Immature natural killer cell (primary cell): ENCODE measurements at regions not wholly inside any gene's neighbourhood (a gene's known extent, or its start where the extent isn't known, plus 50 kb on each side); places are given as distances from the start of the nearest gene placed in this dataset.

Source experiments
- DNase-seq, 3 donors: peaks; one replicate each; pipeline ENCODE4 v3.0.0; 2022; ENCODE audit warnings: mixed read lengths in 1 of 3
- H3K27ac Mint-ChIP-seq, 6 donors: one replicate each; pipeline ENCODE4 v1.8.0; 2020; ENCODE audit warnings: mixed read lengths in 6 of 6, mild to moderate bottlenecking in 5 of 6, inconsistent platforms in 4 of 6, moderate library complexity in 3 of 6
- H3K27me3 Mint-ChIP-seq, 3 donors: one replicate each; pipeline ENCODE4 v1.8.0; 2020 to 2021; ENCODE audit warnings: low read depth in 3 of 3, mild to moderate bottlenecking in 3 of 3, mixed read lengths in 3 of 3, moderate library complexity in 3 of 3, inconsistent platforms in 1 of 3
- H3K36me3 Mint-ChIP-seq, 3 donors: one replicate each; pipeline ENCODE4 v1.8.0; 2020; ENCODE audit warnings: mixed read lengths in 3 of 3, inconsistent platforms in 2 of 3, mild to moderate bottlenecking in 2 of 3
- H3K4me1 Mint-ChIP-seq, 2 donors: one replicate each; pipeline ENCODE4 v1.8.0; 2020; ENCODE audit warnings: inconsistent platforms in 2 of 2, mild to moderate bottlenecking in 2 of 2, mixed read lengths in 2 of 2, moderate library complexity in 1 of 2
- H3K4me3 Mint-ChIP-seq, 5 donors: one replicate each; pipeline ENCODE4 v1.8.0; 2020; ENCODE audit warnings: mild to moderate bottlenecking in 5 of 5, mixed read lengths in 5 of 5, inconsistent platforms in 3 of 5, moderate library complexity in 3 of 5
- H3K9me3 Mint-ChIP-seq, 6 donors: one replicate each; pipeline ENCODE4 v1.8.0; 2020; ENCODE audit warnings: mild to moderate bottlenecking in 6 of 6, mixed read lengths in 6 of 6, inconsistent platforms in 4 of 6, moderate library complexity in 3 of 6

DNA sequence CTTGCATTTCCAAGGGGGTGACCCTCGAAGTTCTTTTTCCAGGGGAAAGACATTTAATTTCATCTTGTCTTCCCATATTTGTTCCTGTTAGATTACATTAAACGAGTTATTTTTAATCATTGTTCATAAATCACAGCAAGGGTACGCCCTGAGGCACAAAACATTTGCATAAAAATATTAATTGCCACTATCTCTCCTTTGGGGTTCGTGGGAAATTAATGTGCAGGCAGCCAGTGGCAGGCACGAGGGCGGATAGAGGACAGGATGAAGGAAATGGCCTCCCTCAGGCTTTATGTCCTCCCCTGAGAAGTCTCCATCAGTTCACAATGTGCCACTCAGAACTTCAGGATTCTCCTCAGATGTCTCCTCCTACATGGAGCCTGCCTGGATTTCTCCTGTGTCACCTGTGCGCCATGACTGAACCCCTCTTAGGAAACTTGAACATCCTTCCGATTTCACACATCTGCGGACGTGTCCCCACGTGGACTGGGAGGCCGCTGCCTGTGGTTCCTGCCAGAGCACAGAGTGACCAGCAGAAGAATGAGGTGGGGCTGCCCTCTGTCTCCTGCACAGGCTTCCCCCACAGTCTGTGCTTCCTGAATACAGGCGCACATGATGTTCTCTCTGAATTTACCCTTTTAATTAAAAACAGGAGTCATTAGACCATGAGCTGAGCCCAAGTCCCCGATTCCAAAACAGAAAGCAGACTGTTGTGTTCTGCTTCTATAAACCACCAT lies 1085.9 kb downstream of the TBC1D22A start:
- no peak for DNase-seq
- Mint-ChIP-seq H3K36me3 (no peaks in the 10 kb centered on the region), H3K9me3 (no peaks in the 10 kb centered on the region), H3K4me3 (no peak overlapping the region), H3K27ac (no peak overlapping the region), H3K27me3 (peaks cover 2 to 10% (median 10%) of the 10 kb centered on the region in 3 donors), H3K4me1 (no peaks in the 10 kb centered on the region)

DNA sequence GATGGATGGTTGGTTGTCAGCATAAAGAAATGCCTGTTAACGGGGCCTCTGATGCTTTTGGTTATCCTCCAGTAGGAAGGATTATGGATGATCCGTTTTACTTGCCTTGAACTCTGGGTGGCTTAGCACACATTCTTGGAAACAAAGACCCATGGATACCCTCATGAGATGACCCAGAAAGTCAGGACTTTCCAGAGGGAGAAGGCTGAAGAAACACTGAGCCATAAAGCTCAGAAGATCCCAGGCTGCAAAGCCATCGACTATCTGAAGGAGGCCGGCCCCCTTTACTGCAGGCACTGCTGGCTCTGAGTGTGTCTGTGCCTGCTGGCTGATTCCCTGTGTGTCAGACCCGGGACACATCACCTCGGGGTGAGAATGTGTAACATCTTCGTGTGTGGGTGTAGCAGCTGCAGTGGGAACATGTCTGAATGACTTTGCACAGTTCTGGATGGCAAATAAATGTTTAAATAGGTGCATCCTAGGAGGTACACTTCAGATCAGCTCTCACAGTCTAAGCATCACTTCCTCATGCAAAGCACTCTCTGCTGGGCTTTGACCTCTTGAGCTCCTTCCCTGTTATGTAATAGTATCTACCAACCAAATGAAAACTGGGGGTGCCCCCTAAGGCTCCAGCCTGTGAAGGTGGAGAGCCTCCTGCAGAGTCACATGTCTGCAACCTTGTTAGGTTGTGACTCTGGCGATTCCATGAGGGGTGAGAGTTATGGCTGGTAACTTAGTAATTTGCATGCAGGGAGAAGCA lies 1084.9 kb downstream of the TBC1D22A start:
- Mint-ChIP-seq H3K27ac (no peak overlapping the region), H3K9me3 (no peaks in the 10 kb centered on the region), H3K27me3 (peaks cover 4 to 10% (median 7%) of the 10 kb centered on the region in 3 donors), H3K36me3 (no peaks in the 10 kb centered on the region), H3K4me1 (no peaks in the 10 kb centered on the region), H3K4me3 (no peak overlapping the region)
- no peak for DNase-seq

DNA sequence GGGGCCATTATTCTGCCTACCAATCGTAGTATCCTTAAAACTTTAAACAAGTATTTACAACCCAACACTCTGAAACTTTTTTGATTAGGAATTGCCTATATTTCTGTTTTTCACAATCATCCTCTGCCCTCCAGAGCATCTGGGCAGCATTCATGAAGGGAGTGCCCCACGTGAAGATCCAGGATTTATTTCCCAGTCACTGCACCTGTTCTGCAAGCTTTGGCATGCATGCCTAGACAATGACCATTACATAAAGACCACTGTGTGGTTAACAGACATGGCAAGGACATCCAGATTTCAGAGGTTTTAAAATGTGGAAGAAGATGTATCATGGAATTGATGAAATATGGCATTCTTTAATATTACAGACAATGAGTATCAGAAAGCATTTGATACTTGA lies 1083.8 kb downstream of the TBC1D22A start:
- Mint-ChIP-seq H3K4me1 (no peaks in the 10 kb centered on the region), H3K27ac (no peak overlapping the region), H3K27me3 (peaks cover 4 to 10% (median 6%) of the 10 kb centered on the region in 3 donors), H3K9me3 (no peaks in the 10 kb centered on the region), H3K4me3 (no peak overlapping the region), H3K36me3 (no peaks in the 10 kb centered on the region)
- no peak for DNase-seq

DNA sequence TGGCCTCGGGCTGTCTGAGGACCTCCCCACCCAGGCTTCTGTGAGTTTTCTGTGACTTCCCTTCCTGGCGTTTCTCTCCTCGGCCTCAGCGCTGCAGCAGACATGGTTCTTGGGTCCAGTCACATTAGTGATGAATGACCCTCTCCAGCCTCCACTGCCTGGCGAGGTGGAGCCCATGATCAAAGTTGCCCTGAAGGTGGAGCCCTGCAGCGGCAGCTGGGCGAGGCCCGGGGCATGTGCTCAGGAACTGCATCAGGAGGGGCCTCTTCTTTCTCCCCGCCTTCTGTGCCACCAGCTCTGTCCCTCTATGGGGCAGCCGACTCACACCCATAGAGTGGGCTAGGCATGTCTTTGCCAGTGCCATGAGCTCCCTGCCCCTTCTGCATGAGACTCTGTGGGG lies 1079.7 kb downstream of the TBC1D22A start:
- H3K27ac Mint-ChIP-seq = no peak overlapping the region
- no peak overlapping the region for H3K4me3 Mint-ChIP-seq
- H3K27me3 Mint-ChIP-seq = peaks cover 5 to 18% (median 9%) of the 10 kb centered on the region in 3 donors
- H3K4me1 Mint-ChIP-seq = no peaks in the 10 kb centered on the region
- no peaks in the 10 kb centered on the region for H3K9me3 Mint-ChIP-seq
- DNase-seq = no peak
- no peaks in the 10 kb centered on the region for H3K36me3 Mint-ChIP-seq

DNA sequence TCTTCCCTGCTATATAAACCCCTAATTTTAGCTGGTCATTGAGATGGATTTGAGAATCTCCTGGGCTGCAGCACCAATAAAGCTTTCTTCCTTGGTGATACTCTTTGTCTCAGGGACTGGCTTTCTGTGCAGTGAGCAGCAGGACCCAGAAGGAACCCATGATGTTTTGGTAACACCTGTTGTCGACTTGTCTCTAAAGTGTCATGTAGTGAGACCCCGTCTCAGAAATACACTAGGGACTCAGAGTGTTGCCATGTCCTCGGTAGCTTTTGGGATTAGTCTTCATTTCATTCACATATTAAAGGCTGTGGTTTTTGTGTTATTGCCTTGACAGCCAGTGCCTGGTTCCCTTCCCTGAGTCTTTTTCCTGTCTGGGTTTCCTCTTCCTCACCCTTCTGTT lies 1078.7 kb downstream of the TBC1D22A start:
- H3K9me3 Mint-ChIP-seq = no peaks in the 10 kb centered on the region
- H3K36me3 Mint-ChIP-seq = no peaks in the 10 kb centered on the region
- H3K4me3 Mint-ChIP-seq = no peak overlapping the region
- no peaks in the 10 kb centered on the region for H3K4me1 Mint-ChIP-seq
- peak overlapping the region in 1 of 6 donors; percentile 17 for H3K27ac Mint-ChIP-seq
- DNase-seq = no peak
- peaks cover 5 to 19% (median 9%) of the 10 kb centered on the region in 3 donors for H3K27me3 Mint-ChIP-seq

DNA sequence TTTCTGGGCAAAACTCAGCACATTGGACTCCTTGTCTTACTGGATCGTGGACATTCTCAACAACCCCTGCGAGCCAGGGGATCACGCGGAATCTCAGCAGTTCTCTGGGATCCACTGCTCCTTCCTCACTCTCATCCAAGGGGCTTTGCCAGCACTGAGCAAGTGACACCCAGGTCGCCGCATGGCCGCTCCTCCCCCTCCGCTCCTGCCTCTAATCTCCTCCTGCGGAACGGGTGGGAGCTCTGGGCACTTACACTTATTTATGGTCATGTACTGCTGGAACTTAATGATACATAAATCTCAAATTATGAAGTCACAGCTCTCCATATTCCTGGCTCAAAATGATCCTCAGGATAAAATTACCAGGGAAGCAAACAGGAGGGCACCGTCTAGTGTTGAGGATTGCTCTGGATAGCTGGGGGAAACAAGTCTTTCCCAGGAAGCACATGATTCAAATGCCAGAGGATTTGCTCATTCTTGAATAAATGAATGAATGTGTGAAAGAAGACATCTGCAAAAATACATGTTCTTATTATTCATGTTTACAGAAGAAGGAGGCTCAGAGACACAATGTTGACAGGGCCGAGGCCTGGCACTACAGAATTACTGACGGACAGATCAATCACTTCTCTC lies 1077.3 kb downstream of the TBC1D22A start:
- DNase-seq = no peak
- Mint-ChIP-seq H3K4me3 (no peak overlapping the region), H3K27ac (no peak overlapping the region)

DNA sequence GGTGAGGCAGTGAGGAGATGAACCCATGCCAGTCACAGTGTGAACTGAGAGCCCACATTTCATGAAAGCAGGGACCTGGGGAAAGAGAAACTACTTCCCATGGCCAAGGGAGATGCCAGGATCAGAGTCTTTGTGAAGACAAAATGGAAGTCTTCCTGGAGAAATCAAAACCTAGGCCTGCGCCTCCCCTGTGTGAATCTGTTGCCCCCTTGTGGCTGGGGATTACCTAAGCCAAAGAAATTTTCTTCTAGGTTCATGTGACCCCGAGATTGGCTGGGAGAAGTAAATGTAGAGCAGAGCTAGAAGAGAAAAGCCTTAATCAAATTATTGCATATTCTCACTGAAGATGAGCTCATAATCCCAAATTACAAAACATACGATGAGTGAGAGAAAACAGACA lies 1075.3 kb downstream of the TBC1D22A start:
- H3K27me3 Mint-ChIP-seq = peaks cover 0 to 19% (median 8%) of the 10 kb centered on the region in 3 donors

More for the DNA sequence above, 1077.3 kb downstream of the TBC1D22A start:
- no peaks in the 10 kb centered on the region for H3K9me3 Mint-ChIP-seq
- H3K4me1 Mint-ChIP-seq = no peaks in the 10 kb centered on the region
- H3K36me3 Mint-ChIP-seq = no peaks in the 10 kb centered on the region
- H3K27me3 Mint-ChIP-seq = peaks cover 2 to 13% (median 9%) of the 10 kb centered on the region in 3 donors

DNA sequence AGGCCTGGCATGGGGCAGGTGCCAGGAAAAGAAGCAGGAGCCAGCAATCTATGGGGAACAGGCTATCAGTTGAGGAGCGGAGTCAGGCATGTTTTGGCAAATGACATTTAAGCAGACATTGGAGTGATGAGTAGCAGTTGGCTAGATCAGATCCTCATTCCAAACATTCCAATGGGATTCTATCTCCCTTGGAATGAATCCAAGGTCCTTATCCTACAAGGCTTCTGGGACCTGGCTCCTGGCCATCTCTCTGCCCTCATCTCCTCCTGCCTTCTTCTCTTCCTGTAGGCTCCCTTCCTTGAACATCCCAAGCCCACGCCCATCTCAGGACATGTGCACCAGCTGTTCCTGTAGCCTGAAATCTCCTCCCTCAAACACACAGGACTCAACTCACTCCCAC lies 1074.5 kb downstream of the TBC1D22A start:
- no peaks in the 10 kb centered on the region for H3K9me3 Mint-ChIP-seq
- no peak overlapping the region for H3K27ac Mint-ChIP-seq
- no peak for DNase-seq
- no peaks in the 10 kb centered on the region for H3K36me3 Mint-ChIP-seq
- no peak overlapping the region for H3K4me3 Mint-ChIP-seq
- H3K4me1 Mint-ChIP-seq = no peaks in the 10 kb centered on the region
- peaks cover 1 to 21% (median 10%) of the 10 kb centered on the region in 3 donors for H3K27me3 Mint-ChIP-seq

More for the DNA sequence above, 1075.3 kb downstream of the TBC1D22A start:
- no peak overlapping the region for H3K27ac Mint-ChIP-seq
- DNase-seq = no peak
- no peak overlapping the region for H3K4me3 Mint-ChIP-seq
- H3K4me1 Mint-ChIP-seq = no peaks in the 10 kb centered on the region
- no peaks in the 10 kb centered on the region for H3K36me3 Mint-ChIP-seq
- H3K9me3 Mint-ChIP-seq = no peaks in the 10 kb centered on the region

DNA sequence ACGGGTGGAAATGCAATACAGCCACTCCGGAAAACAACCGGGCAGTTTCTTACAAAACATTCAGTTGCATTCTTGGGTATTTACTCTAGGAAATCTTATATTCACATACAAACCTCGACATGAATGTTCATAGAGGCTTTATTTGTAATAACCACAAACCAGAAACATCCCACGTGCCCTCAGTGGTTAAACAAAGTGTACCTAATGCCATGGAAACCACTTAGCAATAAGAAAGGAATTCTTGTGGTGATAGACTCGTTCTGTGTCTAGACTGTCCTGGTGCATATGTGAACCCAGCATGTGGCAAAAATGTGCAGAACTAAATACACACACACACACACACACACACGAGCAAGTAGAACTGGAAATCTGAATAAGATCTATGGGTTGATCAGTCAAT lies 1073.3 kb downstream of the TBC1D22A start:
- Mint-ChIP-seq H3K36me3 (no peaks in the 10 kb centered on the region), H3K27ac (no peak overlapping the region), H3K9me3 (no peaks in the 10 kb centered on the region), H3K27me3 (peaks cover 1 to 21% (median 13%) of the 10 kb centered on the region in 3 donors), H3K4me1 (no peaks in the 10 kb centered on the region), H3K4me3 (no peak overlapping the region)
- DNase-seq = no peak

DNA sequence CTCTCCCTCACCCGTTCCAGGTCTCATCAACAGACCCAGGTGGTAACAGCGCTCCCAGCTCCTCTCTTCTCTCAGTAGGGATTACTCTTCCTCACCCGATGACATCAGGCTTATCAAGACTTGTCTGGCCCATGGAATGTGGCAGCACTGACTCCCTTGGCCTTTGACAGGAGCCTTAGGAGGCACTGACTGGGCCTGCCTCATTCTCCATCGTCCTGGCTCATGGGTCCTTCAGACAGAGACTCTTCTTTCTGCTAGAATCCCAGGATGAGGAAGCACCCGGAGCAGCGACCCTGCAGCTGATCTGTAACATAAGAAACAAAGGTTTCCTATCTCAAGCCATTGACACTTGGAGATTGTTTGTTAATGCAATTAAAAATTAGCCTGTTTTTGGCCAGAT lies 1063.6 kb downstream of the TBC1D22A start:
- H3K36me3 Mint-ChIP-seq = no peaks in the 10 kb centered on the region
- H3K4me3 Mint-ChIP-seq = no peak overlapping the region
- H3K27ac Mint-ChIP-seq = no peak overlapping the region
- no peak for DNase-seq
- H3K4me1 Mint-ChIP-seq = no peaks in the 10 kb centered on the region
- no peaks in the 10 kb centered on the region for H3K9me3 Mint-ChIP-seq
- H3K27me3 Mint-ChIP-seq = peaks cover 4 to 22% (median 4%) of the 10 kb centered on the region in 3 donors

DNA sequence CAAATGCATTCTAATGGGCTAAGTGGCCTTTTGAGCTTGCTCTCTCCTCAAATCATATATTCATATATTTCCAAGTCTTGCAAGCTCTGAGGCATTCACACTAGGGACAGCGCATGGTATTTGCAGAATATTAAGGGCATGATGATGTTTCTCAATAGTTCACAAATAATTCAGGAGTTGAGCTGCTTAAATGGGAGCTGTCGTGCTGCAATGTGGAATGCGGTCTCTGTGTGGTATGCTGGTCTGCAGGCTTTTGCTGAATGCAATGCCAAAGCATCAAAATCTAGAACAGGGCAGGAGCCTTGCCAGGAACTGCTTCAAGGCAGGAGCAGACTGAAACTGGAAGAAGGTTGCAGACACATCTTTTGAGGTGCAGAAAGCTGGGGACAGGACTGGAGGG lies 1060.0 kb downstream of the TBC1D22A start:
- Mint-ChIP-seq H3K4me1 (peaks cover 1 to 3% of the 10 kb centered on the region in 2 donors), H3K4me3 (no peak overlapping the region), H3K36me3 (no peaks in the 10 kb centered on the region), H3K27me3 (peaks cover 5 to 11% (median 8%) of the 10 kb centered on the region in 3 donors), H3K9me3 (peaks cover 0 to 3% (median 0%) of the 10 kb centered on the region in 6 donors), H3K27ac (no peak overlapping the region)
- no peak for DNase-seq

DNA sequence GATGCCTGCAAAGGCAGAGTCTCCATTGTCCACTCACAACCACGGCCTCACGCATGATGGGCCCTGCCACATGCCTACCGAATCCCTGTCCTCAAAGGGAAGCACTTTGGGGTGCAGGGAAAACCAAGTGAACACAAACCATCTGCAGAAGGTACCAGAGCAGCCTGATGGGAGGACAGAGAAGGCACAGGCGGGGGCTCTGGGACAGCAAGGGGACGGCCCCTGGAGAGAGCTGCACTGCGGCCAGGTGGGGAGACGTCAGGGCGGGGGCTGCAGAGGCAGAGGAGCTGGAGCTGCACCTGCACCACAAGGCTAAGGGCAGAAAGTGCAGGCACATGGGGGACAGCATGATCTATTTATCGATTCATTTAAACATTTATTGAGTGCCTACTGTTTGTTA lies 1056.0 kb downstream of the TBC1D22A start:
- no peak overlapping the region for H3K4me3 Mint-ChIP-seq
- DNase-seq = no peak
- H3K9me3 Mint-ChIP-seq = peaks cover 0 to 4% (median 2%) of the 10 kb centered on the region in 6 donors
- no peaks in the 10 kb centered on the region for H3K36me3 Mint-ChIP-seq
- peaks cover 5 to 12% (median 10%) of the 10 kb centered on the region in 3 donors for H3K27me3 Mint-ChIP-seq
- peaks cover 4 to 7% of the 10 kb centered on the region in 2 donors for H3K4me1 Mint-ChIP-seq
- no peak overlapping the region for H3K27ac Mint-ChIP-seq

DNA sequence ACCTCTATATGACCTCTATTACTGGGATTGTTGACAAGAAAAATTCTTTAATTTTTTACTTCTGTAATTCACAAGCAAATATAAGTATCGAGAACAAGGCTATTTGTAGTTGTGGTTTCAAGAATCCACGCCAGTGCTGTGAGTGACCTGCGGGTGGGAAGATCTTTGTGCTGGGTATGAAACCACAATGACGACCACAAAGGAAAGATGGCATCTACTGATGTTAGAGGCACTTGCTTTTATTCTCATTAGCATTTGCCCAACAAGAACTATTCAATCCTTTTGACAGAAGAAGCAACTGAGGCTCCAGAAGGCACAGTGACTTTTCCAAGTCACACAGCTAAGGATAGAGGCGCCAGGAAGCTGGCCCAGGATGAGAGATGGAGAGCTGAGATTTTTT lies 1054.9 kb downstream of the TBC1D22A start:
- no peaks in the 10 kb centered on the region for H3K36me3 Mint-ChIP-seq
- H3K27me3 Mint-ChIP-seq = peaks cover 7 to 10% (median 8%) of the 10 kb centered on the region in 3 donors
- DNase-seq = no peak
- no peak overlapping the region for H3K27ac Mint-ChIP-seq
- peaks cover 4 to 7% of the 10 kb centered on the region in 2 donors for H3K4me1 Mint-ChIP-seq
- peaks cover 0 to 4% (median 2%) of the 10 kb centered on the region in 6 donors for H3K9me3 Mint-ChIP-seq
- no peak overlapping the region for H3K4me3 Mint-ChIP-seq

DNA sequence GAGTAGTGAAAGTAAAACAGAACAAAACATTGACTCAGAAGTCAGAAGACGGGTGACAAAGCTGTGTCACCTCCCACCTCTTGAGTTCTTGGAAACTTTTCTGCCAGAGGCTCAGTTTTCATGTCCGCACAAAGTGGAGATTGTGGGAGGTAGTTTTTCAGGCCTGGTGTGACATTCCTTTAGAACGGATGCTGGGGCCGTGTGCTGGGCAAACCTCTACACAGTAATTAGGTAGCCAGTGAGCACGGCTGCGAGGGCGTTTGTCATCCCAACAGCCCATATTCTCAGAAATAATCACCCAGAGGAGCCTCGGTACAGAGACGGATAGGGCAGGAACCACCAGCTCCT lies 1054.4 kb downstream of the TBC1D22A start:
- Mint-ChIP-seq H3K4me3 (no peak overlapping the region), H3K4me1 (peaks cover 4 to 7% of the 10 kb centered on the region in 2 donors)

More for the DNA sequence above, 1054.4 kb downstream of the TBC1D22A start:
- no peak for DNase-seq
- Mint-ChIP-seq H3K27ac (no peak overlapping the region), H3K9me3 (peaks cover 0 to 4% (median 2%) of the 10 kb centered on the region in 6 donors), H3K36me3 (no peaks in the 10 kb centered on the region), H3K27me3 (peaks cover 7 to 10% (median 8%) of the 10 kb centered on the region in 3 donors)
